ENCODE measurements at regions not wholly inside any gene's neighbourhood (a gene's known extent, or its start where the extent isn't known, plus 50 kb on each side); places are given as distances from the start of the nearest gene placed in this dataset.

- TF ChIP-seq, protein P1, sequence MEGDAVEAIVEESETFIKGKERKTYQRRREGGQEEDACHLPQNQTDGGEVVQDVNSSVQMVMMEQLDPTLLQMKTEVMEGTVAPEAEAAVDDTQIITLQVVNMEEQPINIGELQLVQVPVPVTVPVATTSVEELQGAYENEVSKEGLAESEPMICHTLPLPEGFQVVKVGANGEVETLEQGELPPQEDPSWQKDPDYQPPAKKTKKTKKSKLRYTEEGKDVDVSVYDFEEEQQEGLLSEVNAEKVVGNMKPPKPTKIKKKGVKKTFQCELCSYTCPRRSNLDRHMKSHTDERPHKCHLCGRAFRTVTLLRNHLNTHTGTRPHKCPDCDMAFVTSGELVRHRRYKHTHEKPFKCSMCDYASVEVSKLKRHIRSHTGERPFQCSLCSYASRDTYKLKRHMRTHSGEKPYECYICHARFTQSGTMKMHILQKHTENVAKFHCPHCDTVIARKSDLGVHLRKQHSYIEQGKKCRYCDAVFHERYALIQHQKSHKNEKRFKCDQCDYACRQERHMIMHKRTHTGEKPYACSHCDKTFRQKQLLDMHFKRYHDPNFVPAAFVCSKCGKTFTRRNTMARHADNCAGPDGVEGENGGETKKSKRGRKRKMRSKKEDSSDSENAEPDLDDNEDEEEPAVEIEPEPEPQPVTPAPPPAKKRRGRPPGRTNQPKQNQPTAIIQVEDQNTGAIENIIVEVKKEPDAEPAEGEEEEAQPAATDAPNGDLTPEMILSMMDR (IDR thresholded peaks at IDR 0.05) = no peak
- no peak for TF ChIP-seq EZH2 (IDR thresholded peaks at IDR 0.05; ENCODE audit: borderline replicate concordance, insufficient read depth, low read depth, low read length, poor library complexity, severe bottlenecking)
These were observed 326.1 kb downstream of the PRL start for GRCh38 chr6:21970569-21971300.

All from B cell (primary cell).